Right kidney (tissue), 1 donor: ENCODE measurements at regions not wholly inside any gene's neighbourhood (a gene's known extent, or its start where the extent isn't known, plus 50 kb on each side); places are given as distances from the start of the nearest gene placed in this dataset.
A peak's percentile ranks its signal among the peaks of the same experiment; 100 is the strongest.
"Not testable (repeated sequence)": the region's sequence is repeated elsewhere in the genome, so short reads cannot be mapped to it uniquely, and the experiment has no call there.

Source experiments
- DNase-seq: peaks from one replicate; pipeline ENCODE4 v3.0.0-alpha.2; 2016

GRCh38 chr7:67301667-67302066, 305.0 kb downstream of the TYW1 start:
- no peak for DNase-seq

- DNase-seq, result peak; percentile 99
These were observed 305.7 kb downstream of the TYW1 start for GRCh38 chr7:67302113-67303039.

GRCh38 chr7:67304846-67305245, 308.2 kb downstream of the TYW1 start:
- DNase-seq, result not testable (repeated sequence)

- no peak for DNase-seq
These were observed 309.7 kb downstream of the TYW1 start for GRCh38 chr7:67306331-67306730.

GRCh38 chr7:67309764-67310549, 313.3 kb downstream of the TYW1 start:
- no peak for DNase-seq

- DNase-seq, result no peak
These were observed 315.3 kb downstream of the TYW1 start for GRCh38 chr7:67311901-67312300.

- DNase-seq, result no peak
These were observed 316.6 kb downstream of the TYW1 start for GRCh38 chr7:67313213-67313612.

GRCh38 chr7:67316902-67317301, 320.3 kb downstream of the TYW1 start:
- DNase-seq, result not testable (repeated sequence)

- not testable (repeated sequence) for DNase-seq
These were observed 331.6 kb downstream of the TYW1 start for GRCh38 chr7:67328257-67328656.

GRCh38 chr7:67335165-67335564, 338.5 kb downstream of the TYW1 start:
- DNase-seq, result not testable (repeated sequence)

GRCh38 chr7:67335663-67336062, 339.0 kb downstream of the TYW1 start:
- not testable (repeated sequence) for DNase-seq

- not testable (repeated sequence) for DNase-seq
These were observed 341.9 kb downstream of the TYW1 start for GRCh38 chr7:67338545-67338944.

GRCh38 chr7:67341153-67341768, 344.6 kb downstream of the TYW1 start:
- DNase-seq, result no peak

- DNase-seq, result no peak
These were observed 346.5 kb downstream of the TYW1 start for GRCh38 chr7:67343114-67343513.

- DNase-seq, result no peak
These were observed 346.9 kb downstream of the TYW1 start for GRCh38 chr7:67343572-67343971.

GRCh38 chr7:67344481-67345193, 348.0 kb downstream of the TYW1 start:
- DNase-seq, result no peak

GRCh38 chr7:67346126-67346525, 349.5 kb downstream of the TYW1 start:
- DNase-seq, result no peak

- DNase-seq, result no peak
These were observed 350.2 kb downstream of the TYW1 start for GRCh38 chr7:67346876-67347275.

- no peak for DNase-seq
These were observed 351.5 kb downstream of the TYW1 start for GRCh38 chr7:67348171-67348570.

GRCh38 chr7:67357653-67358052, 361.0 kb downstream of the TYW1 start:
- not testable (repeated sequence) for DNase-seq

GRCh38 chr7:67358316-67358715, 361.7 kb downstream of the TYW1 start:
- DNase-seq, result not testable (repeated sequence)

- DNase-seq, result not testable (repeated sequence)
These were observed 362.1 kb downstream of the TYW1 start for GRCh38 chr7:67358738-67359137.
